DND-41 (cell line): ENCODE measurements at regions not wholly inside any gene's neighbourhood (a gene's known extent, or its start where the extent isn't known, plus 50 kb on each side); places are given as distances from the start of the nearest gene placed in this dataset.
A peak's percentile ranks its signal among the peaks of the same experiment; 100 is the strongest.
"Not testable (repeated sequence)": the region's sequence is repeated elsewhere in the genome, so short reads cannot be mapped to it uniquely, and the experiment has no call there.

Experiments used
- ATAC-seq: fragments of 200-7000 bp; cut with Tn5 transposase; 3 replicates; pipeline ENCODE4 v1.9.1; 2021; ENCODE audit warnings: low read depth; ENCODE audit not compliant: insufficient read depth
- DNase-seq: peaks from one replicate; pipeline ENCODE4 v3.0.0-alpha.2; 2020
- H2AFZ ChIP-seq: 2 replicates; pipeline ENCODE4 v1.6.0; 2012; ENCODE audit warnings: low read depth, low read length
- H3K27ac ChIP-seq: 2 replicates; pipeline ENCODE4 v1.5.1; 2012; ENCODE audit warnings: low read length, inconsistent platforms
- H3K27me3 ChIP-seq: fragments of 200-600 bp; sonication (generic); 2 replicates; pipeline ENCODE4 v1.6.0; 2012; ENCODE audit warnings: low read length, mild to moderate bottlenecking, inconsistent platforms; ENCODE audit not compliant: insufficient read depth, poor library complexity
- H3K36me3 ChIP-seq: 2 replicates; pipeline ENCODE4 v1.5.1; 2012; ENCODE audit warnings: low read length, inconsistent platforms; ENCODE audit not compliant: insufficient read depth
- H3K4me1 ChIP-seq: 2 replicates; pipeline ENCODE4 v1.5.1; 2012; ENCODE audit warnings: mild to moderate bottlenecking, low read length; ENCODE audit not compliant: insufficient read depth
- H3K4me2 ChIP-seq: 2 replicates; pipeline ENCODE4 v1.6.0; 2012; ENCODE audit warnings: mild to moderate bottlenecking, moderate library complexity, low read length, inconsistent platforms; ENCODE audit not compliant: insufficient read depth
- H3K4me3 ChIP-seq, 2 experiments: fragments of 200-600 bp in 1 of 2; shearing (Covaris generic) in 1 of 2; 2 replicates each; pipeline ENCODE4 v1.5.1; 2012 to 2016; ENCODE audit warnings: inconsistent platforms in 2 of 2, low read length in 2 of 2, mild to moderate bottlenecking in 2 of 2, low read depth in 1 of 2, moderate library complexity in 1 of 2
- H3K79me2 ChIP-seq: 2 replicates; pipeline ENCODE4 v1.6.0; 2012; ENCODE audit warnings: low read length, inconsistent platforms; ENCODE audit not compliant: insufficient read depth
- H3K9ac ChIP-seq: 2 replicates; pipeline ENCODE4 v1.6.0; 2012; ENCODE audit warnings: low read depth, mild to moderate bottlenecking, inconsistent platforms, low read length, moderate library complexity
- H3K9me3 ChIP-seq: 2 replicates; pipeline ENCODE4 v1.5.1; 2012; ENCODE audit warnings: low read length, moderate library complexity, mild to moderate bottlenecking, inconsistent platforms; ENCODE audit not compliant: insufficient read depth, severe bottlenecking
- H4K20me1 ChIP-seq: 2 replicates; pipeline ENCODE4 v1.6.0; 2012; ENCODE audit warnings: low read length; ENCODE audit not compliant: insufficient read depth
- EZH2 ChIP-seq: IDR thresholded peaks from 3 replicates; pipeline ENCODE4 v1.6.1; 2012; ENCODE audit warnings: borderline replicate concordance, low read depth, mild to moderate bottlenecking, moderate library complexity, low read length, inconsistent platforms; ENCODE audit not compliant: severe bottlenecking
- TF ChIP-seq, protein P1 (sequence below): IDR thresholded peaks from 2 replicates; pipeline ENCODE4 v1.5.1; 2012; ENCODE audit warnings: borderline replicate concordance, low read length, moderate library complexity, mild to moderate bottlenecking; ENCODE audit not compliant: poor library complexity, severe bottlenecking; ENCODE audit errors: extremely low read depth

DNA sequence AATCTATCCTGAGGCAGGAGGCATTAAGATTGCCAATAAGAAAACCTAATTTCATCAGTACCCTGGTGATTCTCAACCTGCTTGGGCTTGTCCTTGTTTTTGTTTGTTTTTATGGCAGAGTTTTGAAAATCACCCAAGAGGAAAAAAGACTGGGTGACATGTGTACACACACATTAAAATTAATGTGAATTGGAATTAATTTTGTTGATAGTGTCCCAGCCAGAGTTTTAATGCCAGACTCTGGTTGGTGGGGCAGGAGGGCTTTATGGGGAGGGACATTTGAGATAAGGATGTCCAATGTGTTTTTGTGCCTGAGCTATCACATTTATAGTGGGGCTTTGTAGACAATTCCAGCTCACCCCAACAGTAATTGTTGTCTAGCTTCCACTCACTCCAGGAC, 184.6 kb downstream of the ID4 start:
- H4K20me1 ChIP-seq: no peaks in the 10 kb centered on the region
- TF ChIP-seq EZH2: no peak
- TF ChIP-seq, protein P1, sequence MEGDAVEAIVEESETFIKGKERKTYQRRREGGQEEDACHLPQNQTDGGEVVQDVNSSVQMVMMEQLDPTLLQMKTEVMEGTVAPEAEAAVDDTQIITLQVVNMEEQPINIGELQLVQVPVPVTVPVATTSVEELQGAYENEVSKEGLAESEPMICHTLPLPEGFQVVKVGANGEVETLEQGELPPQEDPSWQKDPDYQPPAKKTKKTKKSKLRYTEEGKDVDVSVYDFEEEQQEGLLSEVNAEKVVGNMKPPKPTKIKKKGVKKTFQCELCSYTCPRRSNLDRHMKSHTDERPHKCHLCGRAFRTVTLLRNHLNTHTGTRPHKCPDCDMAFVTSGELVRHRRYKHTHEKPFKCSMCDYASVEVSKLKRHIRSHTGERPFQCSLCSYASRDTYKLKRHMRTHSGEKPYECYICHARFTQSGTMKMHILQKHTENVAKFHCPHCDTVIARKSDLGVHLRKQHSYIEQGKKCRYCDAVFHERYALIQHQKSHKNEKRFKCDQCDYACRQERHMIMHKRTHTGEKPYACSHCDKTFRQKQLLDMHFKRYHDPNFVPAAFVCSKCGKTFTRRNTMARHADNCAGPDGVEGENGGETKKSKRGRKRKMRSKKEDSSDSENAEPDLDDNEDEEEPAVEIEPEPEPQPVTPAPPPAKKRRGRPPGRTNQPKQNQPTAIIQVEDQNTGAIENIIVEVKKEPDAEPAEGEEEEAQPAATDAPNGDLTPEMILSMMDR: no peak
- no peaks in the 10 kb centered on the region for H3K36me3 ChIP-seq
- no peak for ATAC-seq
- no peaks in the 10 kb centered on the region for H3K79me2 ChIP-seq
- DNase-seq: no peak
- no peaks in the 10 kb centered on the region for H3K9me3 ChIP-seq
- H3K9ac ChIP-seq: no peak overlapping the region
- no peak overlapping the region for H3K4me2 ChIP-seq
- peaks cover 16% of the 10 kb centered on the region for H3K4me1 ChIP-seq
- no peak overlapping the region for H2AFZ ChIP-seq
- H3K27ac ChIP-seq: no peak overlapping the region
- H3K27me3 ChIP-seq: no peaks in the 10 kb centered on the region
- no peak overlapping the region for H3K4me3 ChIP-seq

DNA sequence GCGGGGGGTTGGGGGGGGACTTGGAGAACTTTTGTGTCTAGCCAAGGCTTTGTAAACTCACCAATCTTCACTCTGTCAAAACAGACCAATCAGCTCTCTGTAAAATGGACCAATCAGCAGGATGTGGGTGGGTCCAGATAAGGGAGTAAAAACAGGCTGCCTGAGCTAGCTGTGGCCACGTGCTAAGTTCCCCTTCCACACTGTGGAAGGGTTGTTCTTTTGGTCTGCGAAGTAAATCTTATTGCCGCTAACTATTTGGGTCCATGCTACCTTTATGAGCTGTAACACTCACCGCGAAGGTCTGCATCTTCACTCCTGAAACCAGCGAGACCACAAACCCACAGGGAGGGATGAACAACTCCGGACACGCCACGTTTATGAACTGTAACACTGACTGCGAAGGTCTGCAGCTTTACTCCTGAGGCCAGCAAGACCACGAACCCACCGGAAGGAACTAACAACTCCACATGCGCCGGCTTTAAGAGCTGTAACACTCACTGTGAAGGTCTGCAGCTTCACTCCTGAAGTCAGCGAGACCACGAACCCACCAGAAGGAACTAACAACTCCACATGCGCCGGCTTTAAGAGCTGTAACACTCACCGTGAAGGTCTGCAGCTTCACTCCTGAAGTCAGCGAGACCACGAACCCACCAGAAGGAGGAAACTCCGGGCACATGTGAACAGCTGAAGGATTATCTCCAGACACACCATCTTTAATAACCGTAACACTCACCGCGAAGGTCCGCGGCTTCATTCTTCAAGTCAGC, 186.6 kb downstream of the ID4 start:
- H3K27me3 ChIP-seq, H3K79me2 ChIP-seq, H3K27ac ChIP-seq, H4K20me1 ChIP-seq, H3K9ac ChIP-seq, H3K36me3 ChIP-seq, H3K9me3 ChIP-seq: not testable (repeated sequence)
- ATAC-seq: peak; percentile 80
- peak; percentile 48 for DNase-seq
- H2AFZ ChIP-seq: peak overlapping the region; percentile 41; the same call in 1 of the 2 replicates
- H3K4me2 ChIP-seq: peak overlapping the region; percentile 63
- H3K4me1 ChIP-seq: peaks cover 16% of the 10 kb centered on the region
- H3K4me3 ChIP-seq: peak overlapping the region in 1 of 2 experiments; percentile 42; a peak in 2 of 4 replicates

DNA sequence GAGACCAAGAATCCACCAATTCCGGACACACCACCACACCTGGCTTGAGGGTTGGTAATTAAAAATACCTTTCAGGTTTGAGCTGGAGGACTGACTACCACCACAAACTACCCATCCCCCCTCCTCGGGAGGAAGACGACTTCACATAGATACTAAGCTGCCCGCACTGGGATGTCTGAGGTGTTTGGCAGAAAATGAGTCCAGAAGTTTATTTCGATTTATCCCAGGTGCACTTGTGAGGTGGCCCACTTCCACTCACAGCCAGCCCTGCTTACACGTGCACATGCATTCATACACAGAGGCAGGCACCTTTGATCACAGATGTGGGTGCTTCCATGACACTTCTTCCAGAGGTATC, 187.1 kb downstream of the ID4 start:
- peak; percentile 28 for DNase-seq
- ATAC-seq: peak; percentile 55
- peak overlapping the region; percentile 63 for H3K4me2 ChIP-seq

DNA sequence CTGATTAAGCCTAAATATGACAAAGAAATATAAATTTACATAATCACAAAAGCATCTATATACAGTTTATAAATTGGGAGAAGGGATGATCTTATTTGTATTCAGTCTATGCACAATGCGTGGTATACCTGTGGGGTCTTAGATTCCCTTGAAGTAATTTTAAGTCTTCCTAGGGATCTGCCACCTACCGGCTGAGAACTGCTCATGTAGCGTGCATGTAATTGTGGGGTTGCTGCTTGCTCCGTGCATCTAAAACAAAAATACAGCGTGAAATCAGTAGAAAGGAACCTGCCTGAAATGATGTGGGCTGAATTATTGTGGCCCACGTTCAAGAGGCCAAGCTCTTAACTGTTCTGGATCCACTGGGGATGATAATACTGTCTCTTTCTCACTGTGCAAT, 187.3 kb downstream of the MBOAT1 start:
- Histone ChIP-seq H3K27ac (no peak overlapping the region), H2AFZ (no peak overlapping the region), H3K36me3 (no peaks in the 10 kb centered on the region), H3K27me3 (no peaks in the 10 kb centered on the region), H3K9me3 (no peaks in the 10 kb centered on the region), H3K4me1 (peaks cover 16% of the 10 kb centered on the region), H3K9ac (no peak overlapping the region), H3K4me2 (peak overlapping the region; percentile 63; the same call in 1 of the 2 replicates), H3K79me2 (no peaks in the 10 kb centered on the region), H3K4me3 (no peak overlapping the region), H4K20me1 (no peaks in the 10 kb centered on the region)
- ATAC-seq: no peak
- no peak for DNase-seq
- no peak for TF ChIP-seq EZH2
- TF ChIP-seq, protein P1: no peak

More for the DNA sequence above, 187.1 kb downstream of the ID4 start:
- no peak for TF ChIP-seq EZH2
- TF ChIP-seq, protein P1: no peak
- no peak overlapping the region for H3K27ac ChIP-seq
- H2AFZ ChIP-seq: peak overlapping the region; percentile 41; the same call in 1 of the 2 replicates
- no peaks in the 10 kb centered on the region for H3K36me3 ChIP-seq
- H3K4me1 ChIP-seq: peaks cover 16% of the 10 kb centered on the region
- no peak overlapping the region for H3K9ac ChIP-seq
- H3K79me2 ChIP-seq: no peaks in the 10 kb centered on the region
- no peaks in the 10 kb centered on the region for H3K9me3 ChIP-seq
- H3K27me3 ChIP-seq: no peaks in the 10 kb centered on the region
- H3K4me3 ChIP-seq: peak overlapping the region in 1 of 2 experiments; percentile 42; a peak in 2 of 4 replicates
- H4K20me1 ChIP-seq: no peaks in the 10 kb centered on the region
